Prostate gland (tissue), 2 donors: ENCODE measurements at regions not wholly inside any gene's neighbourhood (a gene's known extent, or its start where the extent isn't known, plus 50 kb on each side); places are given as distances from the start of the nearest gene placed in this dataset.

ENCODE experiments used
- POLR2A ChIP-seq: fragments of 450-650 bp; IDR thresholded peaks from one replicate; pipeline ENCODE4 v1.6.1; 2016; ENCODE audit warnings: antibody characterized with exemption, mild to moderate bottlenecking
- TF ChIP-seq, protein P1 (sequence below), 4 experiments: fragments of 200-600 bp in 2 of 4; fragments of 450-650 bp in 2 of 4; sonication (generic) in 2 of 4; IDR thresholded peaks; 1 replicate in 3 of 4; 2 replicates in 1 of 4; pipeline ENCODE4 v1.5.1; 2016 to 2019; ENCODE audit warnings: antibody characterized with exemption in 4 of 4, mild to moderate bottlenecking in 2 of 4, moderate library complexity in 2 of 4

DNA sequence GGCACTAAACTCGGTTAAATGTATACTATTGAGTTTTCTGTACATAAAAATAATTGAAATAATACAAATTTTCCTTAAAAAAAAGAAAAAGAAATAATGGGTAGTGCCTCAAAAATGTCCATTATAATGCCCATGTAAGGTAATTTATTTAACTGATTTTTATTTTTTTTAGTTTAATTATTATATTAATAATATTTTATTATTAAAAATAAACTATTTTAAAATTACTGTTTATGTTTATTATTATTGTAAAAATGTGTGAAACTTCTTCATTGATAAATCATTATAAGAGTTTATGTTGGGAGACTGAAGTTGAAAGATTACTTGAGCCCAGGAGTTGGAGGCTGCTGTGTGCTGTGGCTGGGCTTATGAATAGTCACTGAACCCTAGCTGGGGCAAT, 925.5 kb upstream of the EPHA7 start:
- no peak for TF ChIP-seq POLR2A
- TF ChIP-seq, protein P1, sequence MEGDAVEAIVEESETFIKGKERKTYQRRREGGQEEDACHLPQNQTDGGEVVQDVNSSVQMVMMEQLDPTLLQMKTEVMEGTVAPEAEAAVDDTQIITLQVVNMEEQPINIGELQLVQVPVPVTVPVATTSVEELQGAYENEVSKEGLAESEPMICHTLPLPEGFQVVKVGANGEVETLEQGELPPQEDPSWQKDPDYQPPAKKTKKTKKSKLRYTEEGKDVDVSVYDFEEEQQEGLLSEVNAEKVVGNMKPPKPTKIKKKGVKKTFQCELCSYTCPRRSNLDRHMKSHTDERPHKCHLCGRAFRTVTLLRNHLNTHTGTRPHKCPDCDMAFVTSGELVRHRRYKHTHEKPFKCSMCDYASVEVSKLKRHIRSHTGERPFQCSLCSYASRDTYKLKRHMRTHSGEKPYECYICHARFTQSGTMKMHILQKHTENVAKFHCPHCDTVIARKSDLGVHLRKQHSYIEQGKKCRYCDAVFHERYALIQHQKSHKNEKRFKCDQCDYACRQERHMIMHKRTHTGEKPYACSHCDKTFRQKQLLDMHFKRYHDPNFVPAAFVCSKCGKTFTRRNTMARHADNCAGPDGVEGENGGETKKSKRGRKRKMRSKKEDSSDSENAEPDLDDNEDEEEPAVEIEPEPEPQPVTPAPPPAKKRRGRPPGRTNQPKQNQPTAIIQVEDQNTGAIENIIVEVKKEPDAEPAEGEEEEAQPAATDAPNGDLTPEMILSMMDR (IDR thresholded peaks at IDR 0.05), result no peak
